Activated B cell treated with CpG ODN at 0.5 μM for 24 hours (primary cell): ENCODE measurements at regions not wholly inside any gene's neighbourhood (a gene's known extent, or its start where the extent isn't known, plus 50 kb on each side); places are given as distances from the start of the nearest gene placed in this dataset.

Source experiments
- ATAC-seq: fragments of 200-7000 bp; cut with Tn5 transposase; one replicate; pipeline ENCODE4 v1.10.0; 2021; ENCODE audit warnings: low read depth, mild to moderate bottlenecking, moderate library complexity
- CTCF ChIA-PET: fragments of 350-600 bp; sonication (Branson Sonifier 250); formaldehyde crosslinking; loops from one replicate; lab custom pipeline; 2021; ENCODE audit warnings: antibody characterized with exemption; lab: Charles Lee
- POLR2A ChIA-PET: fragments of 350-600 bp; sonication (Branson Sonifier 250); formaldehyde crosslinking; loops from one replicate; lab custom pipeline; 2021; ENCODE audit warnings: antibody characterized with exemption; lab: Charles Lee
- DNase-seq: peaks from one replicate; pipeline ENCODE4 v3.0.0; 2022
- H3K27ac Mint-ChIP-seq: one replicate; pipeline ENCODE4 v1.8.0; 2020; ENCODE audit warnings: mixed read lengths
- H3K27me3 Mint-ChIP-seq: one replicate; pipeline ENCODE4 v1.8.0; 2021; ENCODE audit warnings: mixed read lengths
- H3K36me3 Mint-ChIP-seq: one replicate; pipeline ENCODE4 v1.8.0; 2021; ENCODE audit warnings: low read depth, mixed read lengths
- H3K4me1 Mint-ChIP-seq: one replicate; pipeline ENCODE4 v1.8.0; 2021; ENCODE audit warnings: mixed read lengths
- H3K4me3 Mint-ChIP-seq: one replicate; pipeline ENCODE4 v1.8.0; 2020; ENCODE audit warnings: mild to moderate bottlenecking, mixed read lengths
- H3K9me3 Mint-ChIP-seq: one replicate; pipeline ENCODE4 v1.8.0; 2020; ENCODE audit warnings: mixed read lengths
- CTCF ChIP-seq: fragments of 200-600 bp; IDR thresholded peaks from one replicate; pipeline ENCODE4 v1.8.0; 2022; ENCODE audit warnings: antibody characterized with exemption, mild to moderate bottlenecking
- intact Hi-C: fragments of 100-400 bp; cut with micrococcal nuclease; formaldehyde crosslinking; loops from one replicate; pipeline ENCODE4 v1.15.1; 2024

GRCh38 chrX:125170459-125170858, 149.2 kb upstream of the TEX13C start:
- DNase-seq (no peak), ATAC-seq (no peak)
- Mint-ChIP-seq H3K9me3 (no peaks in the 10 kb centered on the region), H3K27ac (no peak overlapping the region), H3K36me3 (no peaks in the 10 kb centered on the region), H3K27me3 (no peaks in the 10 kb centered on the region), H3K4me3 (no peak overlapping the region), H3K4me1 (no peaks in the 10 kb centered on the region)
- no peak for TF ChIP-seq CTCF
- ChIA-PET POLR2A (no interaction called here), CTCF (no interaction called here)
- intact Hi-C loops, result no loop called here

GRCh38 chrX:125172531-125172930, 147.1 kb upstream of the TEX13C start:
- intact Hi-C loops, result no loop called here
- Mint-ChIP-seq H3K27ac (no peak overlapping the region), H3K4me1 (no peaks in the 10 kb centered on the region), H3K27me3 (no peaks in the 10 kb centered on the region), H3K36me3 (no peaks in the 10 kb centered on the region), H3K4me3 (no peak overlapping the region), H3K9me3 (no peaks in the 10 kb centered on the region)
- CTCF ChIA-PET, result no interaction called here
- no peak for TF ChIP-seq CTCF
- POLR2A ChIA-PET, result no interaction called here
- ATAC-seq, result no peak
- no peak for DNase-seq

GRCh38 chrX:125175991-125176584, 143.6 kb upstream of the TEX13C start:
- Mint-ChIP-seq H3K27me3 (no peaks in the 10 kb centered on the region), H3K36me3 (no peaks in the 10 kb centered on the region), H3K4me3 (no peak overlapping the region), H3K4me1 (no peaks in the 10 kb centered on the region), H3K9me3 (no peaks in the 10 kb centered on the region), H3K27ac (no peak overlapping the region)
- POLR2A ChIA-PET, result no interaction called here
- no peak for TF ChIP-seq CTCF
- ATAC-seq (no peak), DNase-seq (no peak)
- intact Hi-C loops, result no loop called here
- CTCF ChIA-PET, result no interaction called here

- ChIA-PET POLR2A (no interaction called here), CTCF (no interaction called here)
- Mint-ChIP-seq H3K4me3 (no peak overlapping the region), H3K9me3 (no peaks in the 10 kb centered on the region), H3K27me3 (no peaks in the 10 kb centered on the region), H3K4me1 (no peaks in the 10 kb centered on the region), H3K27ac (no peak overlapping the region), H3K36me3 (no peaks in the 10 kb centered on the region)
- TF ChIP-seq CTCF, result no peak
- intact Hi-C loops, result no loop called here
- no peak for ATAC-seq
- no peak for DNase-seq
Observed at GRCh38 chrX:125193921-125194320, 125.8 kb upstream of the TEX13C start.

GRCh38 chrX:125198546-125198945, 121.1 kb upstream of the TEX13C start:
- ChIA-PET CTCF (no interaction called here), POLR2A (no interaction called here)
- no peak overlapping the region for H3K27ac Mint-ChIP-seq
- TF ChIP-seq CTCF, result no peak
- no peaks in the 10 kb centered on the region for H3K9me3 Mint-ChIP-seq
- no peaks in the 10 kb centered on the region for H3K36me3 Mint-ChIP-seq
- H3K4me1 Mint-ChIP-seq, result no peaks in the 10 kb centered on the region
- no peak for DNase-seq
- intact Hi-C loops, result no loop called here
- no peak for ATAC-seq
- peaks cover 10% of the 10 kb centered on the region for H3K27me3 Mint-ChIP-seq
- no peak overlapping the region for H3K4me3 Mint-ChIP-seq
